ENCODE measurements at regions not wholly inside any gene's neighbourhood (a gene's known extent, or its start where the extent isn't known, plus 50 kb on each side); places are given as distances from the start of the nearest gene placed in this dataset.
"Not testable (repeated sequence)": the region's sequence is repeated elsewhere in the genome, so short reads cannot be mapped to it uniquely, and the experiment has no call there.

DNA sequence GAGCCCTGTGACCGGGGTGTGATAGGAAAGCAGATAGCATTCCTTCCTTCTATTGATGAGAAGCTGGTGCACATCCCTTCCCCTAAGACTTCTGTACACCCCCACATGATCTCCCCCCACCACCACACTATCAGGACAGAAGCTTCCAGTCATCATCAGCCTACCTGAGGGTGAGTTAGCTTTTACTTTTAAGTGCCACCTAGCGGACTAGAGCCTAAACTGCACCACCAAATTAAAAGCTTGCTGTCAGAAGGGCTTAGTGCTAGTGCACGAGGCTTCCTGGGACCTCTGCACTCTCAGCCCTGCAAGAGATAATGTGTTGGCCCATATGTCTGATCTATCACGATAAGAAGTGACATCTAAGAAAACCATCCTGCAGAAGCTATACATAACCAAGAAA lies 181.7 kb downstream of the SPIN4 start:
- TF ChIP-seq, protein P1, sequence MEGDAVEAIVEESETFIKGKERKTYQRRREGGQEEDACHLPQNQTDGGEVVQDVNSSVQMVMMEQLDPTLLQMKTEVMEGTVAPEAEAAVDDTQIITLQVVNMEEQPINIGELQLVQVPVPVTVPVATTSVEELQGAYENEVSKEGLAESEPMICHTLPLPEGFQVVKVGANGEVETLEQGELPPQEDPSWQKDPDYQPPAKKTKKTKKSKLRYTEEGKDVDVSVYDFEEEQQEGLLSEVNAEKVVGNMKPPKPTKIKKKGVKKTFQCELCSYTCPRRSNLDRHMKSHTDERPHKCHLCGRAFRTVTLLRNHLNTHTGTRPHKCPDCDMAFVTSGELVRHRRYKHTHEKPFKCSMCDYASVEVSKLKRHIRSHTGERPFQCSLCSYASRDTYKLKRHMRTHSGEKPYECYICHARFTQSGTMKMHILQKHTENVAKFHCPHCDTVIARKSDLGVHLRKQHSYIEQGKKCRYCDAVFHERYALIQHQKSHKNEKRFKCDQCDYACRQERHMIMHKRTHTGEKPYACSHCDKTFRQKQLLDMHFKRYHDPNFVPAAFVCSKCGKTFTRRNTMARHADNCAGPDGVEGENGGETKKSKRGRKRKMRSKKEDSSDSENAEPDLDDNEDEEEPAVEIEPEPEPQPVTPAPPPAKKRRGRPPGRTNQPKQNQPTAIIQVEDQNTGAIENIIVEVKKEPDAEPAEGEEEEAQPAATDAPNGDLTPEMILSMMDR (IDR thresholded peaks at IDR 0.05; ENCODE audit: borderline replicate concordance, extremely low read depth, low read length, poor library complexity, severe bottlenecking), result not testable (repeated sequence)
- not testable (repeated sequence) for TF ChIP-seq EZH2 (IDR thresholded peaks at IDR 0.05; ENCODE audit: borderline replicate concordance, low read depth, low read length, severe bottlenecking)

Data from DND-41 (cell line).